ENCODE measurements at regions not wholly inside any gene's neighbourhood (a gene's known extent, or its start where the extent isn't known, plus 50 kb on each side); places are given as distances from the start of the nearest gene placed in this dataset.

DNA sequence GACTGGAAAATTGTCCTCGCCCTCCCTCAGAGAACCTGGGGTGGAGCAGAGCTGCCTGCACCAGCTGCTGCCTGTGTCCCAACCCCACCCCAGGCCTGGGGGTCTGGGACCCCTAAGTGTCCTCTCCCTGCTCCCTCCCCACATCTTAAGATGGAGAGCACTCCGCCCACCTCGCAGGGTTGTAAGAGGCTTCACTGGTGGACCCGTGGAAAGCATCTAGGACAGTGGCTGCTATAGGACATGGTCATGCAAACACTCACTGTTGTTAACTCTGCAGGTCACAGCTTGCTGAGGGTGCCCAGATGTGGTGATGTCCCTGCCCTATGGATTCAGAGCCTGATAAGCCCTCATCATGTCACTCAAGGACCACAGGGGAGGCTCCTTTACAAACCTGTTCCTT is 62.0 kb upstream of the ARNT2 start:
- ChIA-PET CTCF (no interaction called here), POLR2A (no interaction called here)
- Mint-ChIP-seq H3K36me3 (ENCODE audit: low read depth) (no peaks in the 10 kb centered on the region), H3K27me3 (peaks cover 31% of the 10 kb centered on the region), H3K27ac (no peak overlapping the region), H3K4me1 (ENCODE audit: low read depth) (no peaks in the 10 kb centered on the region), H3K9me3 (no peaks in the 10 kb centered on the region), H3K4me3 (no peak overlapping the region)
- intact Hi-C loops (cut with DNase I, micrococcal nuclease): no loop called here
- ATAC-seq (ENCODE audit: poor library complexity) (no peak), DNase-seq (no peak)
- no peak overlapping the region for H3K27ac ChIP-seq (ENCODE audit: low read depth in 1 of 2, low read length in 2 of 2)
- peaks cover 5 to 9% of the 10 kb centered on the region in 2 experiments for H3K27me3 ChIP-seq (ENCODE audit: control insufficient read depth in 1 of 2, insufficient read depth in 2 of 2, low read length in 2 of 2)
- H3K4me1 ChIP-seq (ENCODE audit: insufficient read depth, low read length): no peaks in the 10 kb centered on the region
- H3K9me3 ChIP-seq (ENCODE audit: control insufficient read depth in 1 of 2, insufficient read depth in 1 of 2, low read length in 2 of 2): no peaks in the 10 kb centered on the region
- H3K36me3 ChIP-seq (ENCODE audit: insufficient read depth, low read length): no peaks in the 10 kb centered on the region
- TF ChIP-seq, protein P1, sequence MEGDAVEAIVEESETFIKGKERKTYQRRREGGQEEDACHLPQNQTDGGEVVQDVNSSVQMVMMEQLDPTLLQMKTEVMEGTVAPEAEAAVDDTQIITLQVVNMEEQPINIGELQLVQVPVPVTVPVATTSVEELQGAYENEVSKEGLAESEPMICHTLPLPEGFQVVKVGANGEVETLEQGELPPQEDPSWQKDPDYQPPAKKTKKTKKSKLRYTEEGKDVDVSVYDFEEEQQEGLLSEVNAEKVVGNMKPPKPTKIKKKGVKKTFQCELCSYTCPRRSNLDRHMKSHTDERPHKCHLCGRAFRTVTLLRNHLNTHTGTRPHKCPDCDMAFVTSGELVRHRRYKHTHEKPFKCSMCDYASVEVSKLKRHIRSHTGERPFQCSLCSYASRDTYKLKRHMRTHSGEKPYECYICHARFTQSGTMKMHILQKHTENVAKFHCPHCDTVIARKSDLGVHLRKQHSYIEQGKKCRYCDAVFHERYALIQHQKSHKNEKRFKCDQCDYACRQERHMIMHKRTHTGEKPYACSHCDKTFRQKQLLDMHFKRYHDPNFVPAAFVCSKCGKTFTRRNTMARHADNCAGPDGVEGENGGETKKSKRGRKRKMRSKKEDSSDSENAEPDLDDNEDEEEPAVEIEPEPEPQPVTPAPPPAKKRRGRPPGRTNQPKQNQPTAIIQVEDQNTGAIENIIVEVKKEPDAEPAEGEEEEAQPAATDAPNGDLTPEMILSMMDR (IDR thresholded peaks at IDR 0.05): no peak
- no peak overlapping the region for H3K4me3 ChIP-seq (ENCODE audit: low read length)

DNA sequence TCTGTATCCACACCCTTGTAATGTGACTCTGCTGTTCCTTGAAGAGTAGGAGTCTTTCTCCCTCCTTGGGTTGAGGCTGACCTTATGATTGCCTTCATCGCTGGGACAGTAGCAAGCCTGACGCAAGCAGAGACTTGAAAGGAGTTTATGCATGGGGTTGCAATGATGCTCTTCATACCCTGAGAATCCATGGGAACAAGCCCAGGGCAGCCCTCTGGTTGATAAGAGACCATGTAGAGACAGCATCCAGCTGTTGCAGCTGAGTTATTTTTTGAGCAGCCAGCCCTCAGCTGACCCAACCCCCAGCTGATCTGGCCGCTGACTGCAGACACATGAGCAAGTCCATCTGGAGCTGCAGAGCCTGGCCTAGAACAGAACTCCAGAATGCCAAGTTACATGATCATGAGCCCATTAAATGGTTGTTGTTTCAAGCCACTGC is 60.6 kb upstream of the ARNT2 start:
- no peaks in the 10 kb centered on the region for H3K9me3 Mint-ChIP-seq
- Histone ChIP-seq H3K27me3 (ENCODE audit: control insufficient read depth in 1 of 2, insufficient read depth in 2 of 2, low read length in 2 of 2) (peaks cover 5 to 9% of the 10 kb centered on the region in 2 experiments), H3K4me3 (ENCODE audit: low read length) (no peak overlapping the region), H3K27ac (ENCODE audit: low read depth in 1 of 2, low read length in 2 of 2) (no peak overlapping the region), H3K36me3 (ENCODE audit: insufficient read depth, low read length) (no peaks in the 10 kb centered on the region), H3K9me3 (ENCODE audit: control insufficient read depth in 1 of 2, insufficient read depth in 1 of 2, low read length in 2 of 2) (no peaks in the 10 kb centered on the region), H3K4me1 (ENCODE audit: insufficient read depth, low read length) (no peaks in the 10 kb centered on the region)
- no peak overlapping the region for H3K27ac Mint-ChIP-seq
- H3K36me3 Mint-ChIP-seq (ENCODE audit: low read depth): no peaks in the 10 kb centered on the region
- TF ChIP-seq, protein P1 (IDR thresholded peaks at IDR 0.05): no peak
- intact Hi-C loops (cut with DNase I, micrococcal nuclease): no loop called here
- DNase-seq: no peak
- H3K27me3 Mint-ChIP-seq: peaks cover 39% of the 10 kb centered on the region
- ChIA-PET CTCF (no interaction called here), POLR2A (no interaction called here)
- no peak for ATAC-seq (ENCODE audit: poor library complexity)
- no peak overlapping the region for H3K4me3 Mint-ChIP-seq
- H3K4me1 Mint-ChIP-seq (ENCODE audit: low read depth): no peaks in the 10 kb centered on the region

DNA sequence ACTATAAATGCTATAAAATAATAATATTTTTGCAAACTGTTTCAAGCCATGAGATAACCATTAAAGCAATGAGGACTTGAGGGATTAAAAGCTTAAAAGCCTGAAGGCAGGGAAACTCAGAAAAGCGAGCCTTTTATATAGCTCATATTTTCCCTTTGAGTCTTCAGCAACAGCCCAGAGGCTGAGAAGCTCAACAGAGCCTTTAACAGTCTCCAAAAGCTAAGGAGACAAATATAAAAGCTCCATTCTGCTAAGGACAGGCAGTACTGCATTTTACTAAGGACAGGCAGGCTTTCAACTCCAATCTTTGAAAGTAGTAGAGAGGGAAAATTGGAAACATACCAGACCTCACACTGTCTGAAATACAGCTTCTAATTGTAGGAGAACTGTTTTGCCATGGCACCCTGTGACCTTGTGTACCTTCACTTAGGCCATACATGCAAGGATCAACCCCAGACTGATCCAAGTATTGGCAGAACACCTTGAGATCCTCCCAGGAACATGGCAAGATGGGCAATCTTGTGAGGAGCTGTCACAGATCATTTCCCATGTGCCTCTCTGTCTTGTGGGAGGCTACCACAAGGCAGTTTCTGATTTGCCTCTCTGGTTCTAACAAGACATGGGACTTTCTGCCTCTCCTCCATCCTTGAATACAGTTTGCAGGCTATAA is 53.1 kb upstream of the ARNT2 start:
- H3K36me3 Mint-ChIP-seq (ENCODE audit: low read depth): no peaks in the 10 kb centered on the region
- H3K9me3 Mint-ChIP-seq: no peaks in the 10 kb centered on the region
- Histone ChIP-seq H3K36me3 (ENCODE audit: insufficient read depth, low read length) (no peaks in the 10 kb centered on the region), H3K4me3 (ENCODE audit: low read length) (no peak overlapping the region), H3K9me3 (ENCODE audit: control insufficient read depth in 1 of 2, insufficient read depth in 1 of 2, low read length in 2 of 2) (no peaks in the 10 kb centered on the region), H3K4me1 (ENCODE audit: insufficient read depth, low read length) (no peaks in the 10 kb centered on the region), H3K27me3 (ENCODE audit: control insufficient read depth in 1 of 2, insufficient read depth in 2 of 2, low read length in 2 of 2) (peaks cover 7 to 16% of the 10 kb centered on the region in 2 experiments), H3K27ac (ENCODE audit: low read depth in 1 of 2, low read length in 2 of 2) (no peak overlapping the region)
- no peak overlapping the region for H3K27ac Mint-ChIP-seq
- TF ChIP-seq, protein P1 (IDR thresholded peaks at IDR 0.05): no peak
- ATAC-seq (ENCODE audit: poor library complexity): no peak
- peaks cover 52% of the 10 kb centered on the region for H3K27me3 Mint-ChIP-seq
- H3K4me1 Mint-ChIP-seq (ENCODE audit: low read depth): no peaks in the 10 kb centered on the region
- intact Hi-C loops (cut with DNase I, micrococcal nuclease): no loop called here
- no peak overlapping the region for H3K4me3 Mint-ChIP-seq
- ChIA-PET CTCF (no interaction called here), POLR2A (no interaction called here)
- no peak for DNase-seq
